Fibroblast of villous mesenchyme (primary cell): ENCODE measurements at regions not wholly inside any gene's neighbourhood (a gene's known extent, or its start where the extent isn't known, plus 50 kb on each side); places are given as distances from the start of the nearest gene placed in this dataset.

Experiments used
- DNase-seq: peaks from one replicate; pipeline ENCODE4 v3.0.0-alpha.2; 2010; ENCODE audit warnings: low read depth
- H3K4me3 ChIP-seq: 2 replicates; pipeline ENCODE4 v1.5.1; 2011; ENCODE audit warnings: low read depth, mild to moderate bottlenecking, low read length
- TF ChIP-seq, protein P1 (sequence below): IDR thresholded peaks from 2 replicates; pipeline ENCODE4 v1.5.1; 2012; ENCODE audit warnings: low read depth, mild to moderate bottlenecking, low read length; ENCODE audit not compliant: insufficient read depth

DNA sequence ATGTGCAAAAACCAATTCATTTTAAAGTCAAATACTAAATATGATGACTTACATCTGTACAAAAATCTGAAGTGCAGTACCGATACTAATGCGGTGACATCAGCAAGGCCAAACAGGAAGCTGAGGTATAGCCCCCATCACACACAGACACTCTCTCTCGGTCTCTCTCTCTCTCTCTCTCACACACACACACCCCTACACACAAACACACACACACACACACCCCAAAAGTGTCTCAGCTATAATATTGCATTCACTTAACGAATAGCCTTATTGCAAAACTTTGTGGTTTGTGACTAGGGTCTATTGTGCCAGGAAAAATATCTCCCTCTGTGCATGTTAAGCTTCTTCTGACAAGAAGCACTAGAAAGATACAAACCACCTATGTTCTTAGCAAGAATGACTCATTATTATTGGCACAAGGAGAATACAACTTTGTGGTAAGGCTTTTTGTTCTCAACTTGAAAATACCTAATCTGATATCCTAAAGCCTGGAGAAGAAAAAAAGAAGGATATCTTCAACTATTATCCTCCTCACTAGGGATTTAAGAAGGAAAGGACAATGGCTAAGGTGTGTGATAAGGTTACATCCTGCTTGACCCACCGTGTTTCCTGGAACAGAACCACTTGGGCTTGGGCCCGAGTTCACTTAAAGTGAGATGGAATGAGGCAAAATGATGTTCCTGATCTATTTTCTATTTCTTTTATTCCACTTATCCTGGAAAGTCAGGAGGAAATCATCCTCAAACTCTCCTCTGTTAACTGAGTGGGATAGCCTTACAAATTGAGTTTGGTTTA is 107.1 kb downstream of the NIBAN1 start:
- peak; percentile 90 for DNase-seq
- H3K4me3 ChIP-seq: no peak overlapping the region
- TF ChIP-seq, protein P1, sequence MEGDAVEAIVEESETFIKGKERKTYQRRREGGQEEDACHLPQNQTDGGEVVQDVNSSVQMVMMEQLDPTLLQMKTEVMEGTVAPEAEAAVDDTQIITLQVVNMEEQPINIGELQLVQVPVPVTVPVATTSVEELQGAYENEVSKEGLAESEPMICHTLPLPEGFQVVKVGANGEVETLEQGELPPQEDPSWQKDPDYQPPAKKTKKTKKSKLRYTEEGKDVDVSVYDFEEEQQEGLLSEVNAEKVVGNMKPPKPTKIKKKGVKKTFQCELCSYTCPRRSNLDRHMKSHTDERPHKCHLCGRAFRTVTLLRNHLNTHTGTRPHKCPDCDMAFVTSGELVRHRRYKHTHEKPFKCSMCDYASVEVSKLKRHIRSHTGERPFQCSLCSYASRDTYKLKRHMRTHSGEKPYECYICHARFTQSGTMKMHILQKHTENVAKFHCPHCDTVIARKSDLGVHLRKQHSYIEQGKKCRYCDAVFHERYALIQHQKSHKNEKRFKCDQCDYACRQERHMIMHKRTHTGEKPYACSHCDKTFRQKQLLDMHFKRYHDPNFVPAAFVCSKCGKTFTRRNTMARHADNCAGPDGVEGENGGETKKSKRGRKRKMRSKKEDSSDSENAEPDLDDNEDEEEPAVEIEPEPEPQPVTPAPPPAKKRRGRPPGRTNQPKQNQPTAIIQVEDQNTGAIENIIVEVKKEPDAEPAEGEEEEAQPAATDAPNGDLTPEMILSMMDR: no peak

DNA sequence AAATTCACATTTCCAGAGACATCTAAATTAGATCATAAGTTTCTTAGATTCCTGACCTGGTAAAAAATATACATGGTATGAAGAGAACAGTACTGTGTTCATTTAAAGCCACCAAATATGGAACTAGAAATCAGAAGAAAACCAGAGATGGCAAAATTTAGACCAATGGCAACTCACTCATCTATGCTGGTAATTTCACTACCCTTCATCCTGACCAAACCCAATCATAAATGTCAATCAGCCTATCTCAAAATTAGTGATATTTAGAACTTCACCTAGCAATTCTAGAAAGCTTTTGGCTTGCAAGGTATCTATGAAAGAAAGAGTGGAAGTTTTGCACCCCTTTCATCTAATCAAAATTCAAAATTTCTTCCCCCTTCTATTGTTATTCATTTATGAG is 107.7 kb downstream of the NIBAN1 start:
- no peak for DNase-seq
- TF ChIP-seq, protein P1: no peak
- H3K4me3 ChIP-seq: no peak overlapping the region

DNA sequence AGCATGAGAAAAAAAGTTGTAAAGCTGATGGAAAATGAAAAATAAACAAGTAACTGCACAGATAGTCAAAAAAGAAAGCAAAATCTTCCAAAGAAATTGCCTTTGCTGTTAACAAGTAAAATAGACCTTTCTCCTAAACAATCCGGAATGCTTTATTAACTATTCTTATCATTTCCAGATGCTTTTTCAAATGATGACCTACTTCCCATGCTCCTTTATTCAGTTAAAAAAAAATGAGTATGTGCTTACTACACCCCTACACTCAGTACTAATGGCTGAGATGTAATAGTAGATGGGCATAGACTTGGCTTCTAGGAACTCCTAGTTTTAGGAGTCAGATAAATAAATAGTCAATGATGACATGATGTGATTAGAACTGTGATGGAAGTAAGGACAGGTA is 108.5 kb downstream of the NIBAN1 start:
- TF ChIP-seq, protein P1: no peak
- no peak overlapping the region for H3K4me3 ChIP-seq
- DNase-seq: no peak

DNA sequence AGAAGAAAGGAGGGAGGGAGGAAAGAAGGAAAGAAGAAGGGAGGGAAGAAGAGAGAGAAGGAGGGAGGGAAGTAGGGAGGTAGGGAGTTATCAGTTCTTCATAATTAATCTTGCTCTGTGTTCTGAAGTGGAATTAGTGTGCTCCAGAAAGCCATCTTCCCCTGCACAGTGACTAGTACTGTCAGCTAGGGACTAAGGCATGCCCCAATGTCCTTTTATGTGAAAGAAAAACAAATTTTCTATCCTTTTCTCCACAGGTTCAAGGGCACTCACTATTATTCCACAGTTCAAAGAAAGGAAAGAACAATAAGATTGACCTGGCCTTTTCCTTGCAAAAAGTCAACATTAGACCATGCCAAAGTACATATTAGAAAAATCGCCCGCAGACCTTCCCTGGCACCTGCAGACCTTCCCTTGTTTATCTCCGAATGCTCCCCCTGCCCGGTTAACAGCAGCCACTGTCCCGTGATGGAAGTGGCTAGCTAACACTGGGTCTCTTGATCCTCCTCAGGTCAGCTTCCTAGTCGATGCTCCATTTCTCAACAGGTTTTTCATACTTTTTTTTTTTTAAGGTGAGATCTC is 107.2 kb upstream of the EDEM3 start:
- H3K4me3 ChIP-seq: no peak overlapping the region
- no peak for DNase-seq
- TF ChIP-seq, protein P1: no peak

DNA sequence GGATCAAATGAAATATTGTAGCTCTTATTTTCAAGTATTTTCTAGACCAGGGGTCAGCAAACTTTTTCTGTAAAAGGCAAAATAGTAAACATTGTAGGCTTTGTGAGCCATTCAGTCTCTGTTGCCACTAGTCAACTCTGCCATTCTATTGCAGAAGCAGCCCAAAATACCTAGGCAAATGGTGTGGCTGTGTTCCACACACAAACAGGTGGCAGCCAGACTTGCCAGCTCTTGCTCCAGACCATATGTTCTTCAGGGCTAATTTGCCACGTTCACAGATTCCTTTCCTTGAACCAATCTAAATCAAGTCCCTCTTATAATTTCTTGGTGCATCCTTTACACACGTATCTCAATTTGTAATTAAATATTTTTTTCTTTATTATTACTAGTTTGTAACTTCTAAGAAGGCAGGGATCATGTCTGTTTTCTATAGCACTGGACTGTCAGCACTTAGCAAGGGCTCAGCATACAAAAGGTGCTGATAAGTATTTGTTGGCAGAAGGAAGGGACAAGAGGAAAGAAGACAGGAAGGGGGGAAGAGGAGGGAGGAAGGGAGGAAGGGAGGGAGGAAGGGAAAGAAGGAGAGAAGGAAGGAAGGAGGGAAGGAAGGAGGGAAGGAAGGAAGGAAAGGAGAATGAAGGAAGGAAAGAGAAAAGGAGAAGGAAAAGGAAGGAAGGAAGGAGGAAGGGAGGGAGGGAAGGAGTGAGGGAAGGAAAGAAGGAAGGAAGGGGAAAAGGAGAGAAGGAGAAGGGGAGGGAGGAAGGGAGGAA is 106.5 kb upstream of the EDEM3 start:
- H3K4me3 ChIP-seq: no peak overlapping the region
- no peak for DNase-seq
- TF ChIP-seq, protein P1: no peak

DNA sequence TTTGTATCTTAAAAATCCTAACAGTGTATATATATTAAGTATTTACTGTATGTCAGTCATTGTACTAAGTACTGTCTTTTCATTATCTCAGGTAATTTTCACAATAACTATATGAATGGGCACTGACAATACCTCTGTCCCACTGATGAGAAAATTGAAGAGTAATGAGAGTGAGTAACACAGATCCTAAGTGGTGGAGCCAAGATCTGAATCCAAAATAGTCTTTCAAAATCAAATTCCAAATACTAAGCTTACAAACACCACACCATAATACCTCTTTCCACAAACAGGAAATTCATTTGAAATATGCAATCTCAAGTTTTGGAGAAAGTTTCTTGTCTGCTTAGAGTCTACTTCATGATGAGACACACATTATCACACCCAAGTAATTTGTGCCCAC is 105.9 kb upstream of the EDEM3 start:
- TF ChIP-seq, protein P1: no peak
- H3K4me3 ChIP-seq: no peak overlapping the region
- no peak for DNase-seq
